CD4-positive, alpha-beta T cell (primary cell): ENCODE measurements at regions not wholly inside any gene's neighbourhood (a gene's known extent, or its start where the extent isn't known, plus 50 kb on each side); places are given as distances from the start of the nearest gene placed in this dataset.

Experiments
- ATAC-seq: fragments of 200-7000 bp; cut with Tn5 transposase; one replicate; pipeline ENCODE4 v1.10.0; 2022; ENCODE audit warnings: mild to moderate bottlenecking; ENCODE audit not compliant: poor library complexity
- CTCF ChIA-PET: fragments of 350-600 bp; sonication (Branson Sonifier 250); formaldehyde crosslinking; loops from one replicate; lab custom pipeline; 2021; ENCODE audit warnings: antibody characterized with exemption, inconsistent platforms; lab: Charles Lee
- POLR2A ChIA-PET: fragments of 350-600 bp; sonication (Branson Sonifier 250); formaldehyde crosslinking; loops from one replicate; lab custom pipeline; 2021; ENCODE audit warnings: antibody characterized with exemption, inconsistent platforms; lab: Charles Lee
- DNase-seq, 14 experiments: peaks; one replicate each; pipeline ENCODE4 v3.0.0-alpha.2; 2013 to 2020; ENCODE audit warnings: mixed read lengths in 2 of 14
- H3K27ac ChIP-seq, 2 donors: one replicate each; pipeline versions ENCODE4 v1.5.1 to v1.7.0; 2013; ENCODE audit warnings: low read length in 2 of 2, low read depth in 1 of 2, mild to moderate bottlenecking in 1 of 2
- H3K27me3 ChIP-seq, 2 experiments: 1 replicate in 1 of 2; 2 replicates in 1 of 2; pipeline versions ENCODE4 v1.6.1 to v1.7.0; 2013; ENCODE audit warnings: low read length in 2 of 2, control low read depth in 1 of 2, mild to moderate bottlenecking in 1 of 2, moderate library complexity in 1 of 2; ENCODE audit not compliant: insufficient read depth in 2 of 2, control insufficient read depth in 1 of 2
- H3K36me3 ChIP-seq: one replicate; pipeline ENCODE4 v1.6.1; 2013; ENCODE audit warnings: low read length, control low read depth; ENCODE audit not compliant: insufficient read depth
- H3K4me1 ChIP-seq: one replicate; pipeline ENCODE4 v1.6.1; 2013; ENCODE audit warnings: low read length, control low read depth; ENCODE audit not compliant: insufficient read depth
- H3K4me3 ChIP-seq: one replicate; pipeline ENCODE4 v1.5.1; 2013; ENCODE audit warnings: mild to moderate bottlenecking, low read length, moderate library complexity
- H3K9me3 ChIP-seq, 2 experiments: 1 replicate in 1 of 2; 2 replicates in 1 of 2; pipeline versions ENCODE4 v1.6.1 to v1.7.0; 2013; ENCODE audit warnings: low read length in 2 of 2, mild to moderate bottlenecking in 2 of 2, control low read depth in 1 of 2, moderate library complexity in 1 of 2; ENCODE audit not compliant: control insufficient read depth in 1 of 2, insufficient read depth in 1 of 2
- H3K27ac Mint-ChIP-seq: one replicate; pipeline ENCODE4 v1.8.0; 2020; ENCODE audit warnings: mixed read lengths
- H3K27me3 Mint-ChIP-seq: one replicate; pipeline ENCODE4 v1.8.0; 2021; ENCODE audit warnings: mixed read lengths
- H3K36me3 Mint-ChIP-seq: one replicate; pipeline ENCODE4 v1.8.0; 2021; ENCODE audit warnings: low read depth, mixed read lengths
- H3K4me1 Mint-ChIP-seq: one replicate; pipeline ENCODE4 v1.8.0; 2021; ENCODE audit warnings: low read depth, mixed read lengths
- H3K4me3 Mint-ChIP-seq: one replicate; pipeline ENCODE4 v1.8.0; 2020; ENCODE audit warnings: mild to moderate bottlenecking, mixed read lengths
- H3K9me3 Mint-ChIP-seq: one replicate; pipeline ENCODE4 v1.8.0; 2020; ENCODE audit warnings: mixed read lengths
- CTCF ChIP-seq: fragments of 200-600 bp; IDR thresholded peaks from one replicate; pipeline ENCODE4 v1.8.0; 2022; ENCODE audit warnings: antibody characterized with exemption, mild to moderate bottlenecking
- intact Hi-C, 2 experiments: fragments of 100-400 bp; cut with DNase I in 1 of 2; cut with micrococcal nuclease in 1 of 2; formaldehyde crosslinking; loops; one replicate each; pipeline versions ENCODE4 v1.15.1 to v1.9.0; 2023 to 2025; cut with DNase I, micrococcal nuclease

- no peak for TF ChIP-seq CTCF
- ATAC-seq (no peak), DNase-seq (no peak)
- Mint-ChIP-seq H3K4me1 (peaks cover 4% of the 10 kb centered on the region), H3K27ac (no peak overlapping the region), H3K27me3 (peaks cover 27% of the 10 kb centered on the region), H3K36me3 (no peaks in the 10 kb centered on the region), H3K4me3 (no peak overlapping the region), H3K9me3 (no peaks in the 10 kb centered on the region)
- Histone ChIP-seq H3K4me1 (no peaks in the 10 kb centered on the region), H3K4me3 (no peak overlapping the region), H3K36me3 (no peaks in the 10 kb centered on the region), H3K9me3 (no peaks in the 10 kb centered on the region), H3K27ac (no peak overlapping the region), H3K27me3 (peaks cover 0 to 11% of the 10 kb centered on the region in 2 experiments)
- POLR2A ChIA-PET = no interaction called here
- intact Hi-C loops = no loop called here
- CTCF ChIA-PET = no interaction called here
These were observed 111.9 kb upstream of the KLHL25 start for GRCh38 chr15:85906640-85907039.

GRCh38 chr15:85910834-85911233 lies 116.1 kb upstream of the KLHL25 start:
- no peak overlapping the region for H3K4me3 Mint-ChIP-seq
- no peak for DNase-seq
- intact Hi-C loops = no loop called here
- Histone ChIP-seq H3K4me1 (no peaks in the 10 kb centered on the region), H3K9me3 (no peaks in the 10 kb centered on the region), H3K27ac (no peak overlapping the region), H3K36me3 (no peaks in the 10 kb centered on the region), H3K4me3 (no peak overlapping the region), H3K27me3 (peaks cover 0 to 7% of the 10 kb centered on the region in 2 experiments)
- peaks cover 27% of the 10 kb centered on the region for H3K27me3 Mint-ChIP-seq
- H3K4me1 Mint-ChIP-seq = peaks cover 4% of the 10 kb centered on the region
- H3K27ac Mint-ChIP-seq = no peak overlapping the region
- POLR2A ChIA-PET = no interaction called here
- ATAC-seq = no peak
- CTCF ChIA-PET = no interaction called here
- no peak for TF ChIP-seq CTCF
- H3K36me3 Mint-ChIP-seq = no peaks in the 10 kb centered on the region
- no peaks in the 10 kb centered on the region for H3K9me3 Mint-ChIP-seq

- intact Hi-C loops = no loop called here
- Histone ChIP-seq H3K4me3 (no peak overlapping the region), H3K9me3 (no peaks in the 10 kb centered on the region), H3K4me1 (no peaks in the 10 kb centered on the region), H3K36me3 (no peaks in the 10 kb centered on the region), H3K27ac (no peak overlapping the region), H3K27me3 (peaks cover 0 to 5% of the 10 kb centered on the region in 2 experiments)
- no peaks in the 10 kb centered on the region for H3K4me1 Mint-ChIP-seq
- CTCF ChIA-PET = no interaction called here
- no peaks in the 10 kb centered on the region for H3K36me3 Mint-ChIP-seq
- ATAC-seq = no peak
- no peak for TF ChIP-seq CTCF
- DNase-seq = no peak
- no peak overlapping the region for H3K27ac Mint-ChIP-seq
- H3K27me3 Mint-ChIP-seq = peaks cover 36% of the 10 kb centered on the region
- POLR2A ChIA-PET = no interaction called here
- H3K9me3 Mint-ChIP-seq = no peaks in the 10 kb centered on the region
- no peak overlapping the region for H3K4me3 Mint-ChIP-seq
These were observed 118.7 kb upstream of the KLHL25 start for GRCh38 chr15:85913461-85913860.
